NCI-H1436 (cell line): ENCODE measurements at regions not wholly inside any gene's neighbourhood (a gene's known extent, or its start where the extent isn't known, plus 50 kb on each side); places are given as distances from the start of the nearest gene placed in this dataset.
"Not testable (repeated sequence)": the region's sequence is repeated elsewhere in the genome, so short reads cannot be mapped to it uniquely, and the experiment has no call there.

Experiments
- DNase-seq: peaks from one replicate; lab custom pipeline; 2025; lab: John Stamatoyannopoulos, UW

- no peak for DNase-seq
Observed at GRCh38 chr1:194067772-194068171, 881.4 kb upstream of the B3GALT2 start.

GRCh38 chr1:194062962-194063361, 876.5 kb upstream of the B3GALT2 start:
- DNase-seq: no peak

- no peak for DNase-seq
Observed at GRCh38 chr1:194062526-194062925, 876.1 kb upstream of the B3GALT2 start.

- DNase-seq: no peak
Observed at GRCh38 chr1:194060481-194060880, 874.1 kb upstream of the B3GALT2 start.

GRCh38 chr1:194058268-194058667, 871.9 kb upstream of the B3GALT2 start:
- DNase-seq: not testable (repeated sequence)

- DNase-seq: no peak
Observed at GRCh38 chr1:194056169-194056568, 869.8 kb upstream of the B3GALT2 start.

- DNase-seq: no peak
Observed at GRCh38 chr1:194055536-194055935, 869.1 kb upstream of the B3GALT2 start.

- DNase-seq: no peak
Observed at GRCh38 chr1:194052514-194053338, 866.3 kb upstream of the B3GALT2 start.

GRCh38 chr1:194047921-194048320, 861.5 kb upstream of the B3GALT2 start:
- DNase-seq: no peak

GRCh38 chr1:194047206-194047605, 860.8 kb upstream of the B3GALT2 start:
- DNase-seq: no peak

- no peak for DNase-seq
Observed at GRCh38 chr1:194045416-194045815, 859.0 kb upstream of the B3GALT2 start.

- DNase-seq: no peak
Observed at GRCh38 chr1:194044892-194045291, 858.5 kb upstream of the B3GALT2 start.

GRCh38 chr1:194043984-194044755, 857.8 kb upstream of the B3GALT2 start:
- no peak for DNase-seq

- DNase-seq: no peak
Observed at GRCh38 chr1:194042736-194043135, 856.3 kb upstream of the B3GALT2 start.

- DNase-seq: no peak
Observed at GRCh38 chr1:194040496-194040895, 854.1 kb upstream of the B3GALT2 start.

GRCh38 chr1:194039578-194039977, 853.2 kb upstream of the B3GALT2 start:
- no peak for DNase-seq

- no peak for DNase-seq
Observed at GRCh38 chr1:194033646-194034045, 847.2 kb upstream of the B3GALT2 start.

GRCh38 chr1:194028002-194028401, 841.6 kb upstream of the B3GALT2 start:
- no peak for DNase-seq

- no peak for DNase-seq
Observed at GRCh38 chr1:194026422-194026821, 840.0 kb upstream of the B3GALT2 start.

GRCh38 chr1:194024659-194025058, 838.2 kb upstream of the B3GALT2 start:
- no peak for DNase-seq

- no peak for DNase-seq
Observed at GRCh38 chr1:194014014-194014413, 827.6 kb upstream of the B3GALT2 start.

GRCh38 chr1:194013561-194013960, 827.1 kb upstream of the B3GALT2 start:
- no peak for DNase-seq

- DNase-seq: no peak
Observed at GRCh38 chr1:194004146-194004545, 817.7 kb upstream of the B3GALT2 start.
